Erythroblast (primary cell): ENCODE measurements at regions not wholly inside any gene's neighbourhood (a gene's known extent, or its start where the extent isn't known, plus 50 kb on each side); places are given as distances from the start of the nearest gene placed in this dataset.

Source experiments
- GATA1 ChIP-seq: IDR thresholded peaks from 2 replicates; pipeline ENCODE4 v1.6.1; 2011; ENCODE audit warnings: low read depth, mild to moderate bottlenecking, control low read depth, low read length, moderate library complexity
- POLR2A ChIP-seq: IDR thresholded peaks from 2 replicates; pipeline ENCODE4 v1.6.1; 2011; ENCODE audit warnings: mild to moderate bottlenecking, low read length

GRCh38 chr6:128606611-128607010 is 86.2 kb upstream of the PTPRK start:
- TF ChIP-seq POLR2A = no peak
- TF ChIP-seq GATA1 = no peak
